ENCODE measurements at regions not wholly inside any gene's neighbourhood (a gene's known extent, or its start where the extent isn't known, plus 50 kb on each side); places are given as distances from the start of the nearest gene placed in this dataset.

GRCh38 chr9:106287731-106288130 is 575.2 kb upstream of the ZNF462 start:
- no peak for TF ChIP-seq TAF1 (IDR thresholded peaks at IDR 0.05; ENCODE audit: borderline replicate concordance, insufficient read depth, low read length)

- TF ChIP-seq TAF1 (IDR thresholded peaks at IDR 0.05; ENCODE audit: borderline replicate concordance, insufficient read depth, low read length), result no peak
- TF ChIP-seq REST (IDR thresholded peaks at IDR 0.05; ENCODE audit: insufficient read depth in 1 of 2, low read depth in 2 of 2, low read length in 2 of 2), result no peak
- TF ChIP-seq FOXP2 (optimal IDR thresholded peaks at IDR 0.05; ENCODE audit: borderline replicate concordance, extremely low read depth, extremely low read length, insufficient read depth), result no peak
- TF ChIP-seq SIN3A (IDR thresholded peaks at IDR 0.05; ENCODE audit: borderline replicate concordance, insufficient read depth, low read length), result no peak
Observed at GRCh38 chr9:106288689-106289088, 574.3 kb upstream of the ZNF462 start.

GRCh38 chr9:106291786-106292185 is 571.2 kb upstream of the ZNF462 start:
- TF ChIP-seq POLR2AphosphoS5 (IDR thresholded peaks at IDR 0.05; ENCODE audit: low read depth, low read length) (no peak), TAF1 (IDR thresholded peaks at IDR 0.05; ENCODE audit: borderline replicate concordance, insufficient read depth, low read length) (no peak), SIN3A (IDR thresholded peaks at IDR 0.05; ENCODE audit: borderline replicate concordance, insufficient read depth, low read length) (no peak), FOXP2 (optimal IDR thresholded peaks at IDR 0.05; ENCODE audit: borderline replicate concordance, extremely low read depth, extremely low read length, insufficient read depth) (no peak), REST (IDR thresholded peaks at IDR 0.05; ENCODE audit: insufficient read depth in 1 of 2, low read depth in 2 of 2, low read length in 2 of 2) (no peak)

- TF ChIP-seq TAF1 (IDR thresholded peaks at IDR 0.05; ENCODE audit: borderline replicate concordance, insufficient read depth, low read length) (no peak), FOXP2 (optimal IDR thresholded peaks at IDR 0.05; ENCODE audit: borderline replicate concordance, extremely low read depth, extremely low read length, insufficient read depth) (no peak), REST (IDR thresholded peaks at IDR 0.05; ENCODE audit: insufficient read depth in 1 of 2, low read depth in 2 of 2, low read length in 2 of 2) (no peak)
Observed at GRCh38 chr9:106296426-106296825, 566.5 kb upstream of the ZNF462 start.

GRCh38 chr9:106298997-106299396 is 564.0 kb upstream of the ZNF462 start:
- TF ChIP-seq TAF1 (IDR thresholded peaks at IDR 0.05; ENCODE audit: borderline replicate concordance, insufficient read depth, low read length) (no peak), REST (IDR thresholded peaks at IDR 0.05; ENCODE audit: insufficient read depth in 1 of 2, low read depth in 2 of 2, low read length in 2 of 2) (no peak), SIN3A (IDR thresholded peaks at IDR 0.05; ENCODE audit: borderline replicate concordance, insufficient read depth, low read length) (no peak), FOXP2 (optimal IDR thresholded peaks at IDR 0.05; ENCODE audit: borderline replicate concordance, extremely low read depth, extremely low read length, insufficient read depth) (no peak), POLR2AphosphoS5 (IDR thresholded peaks at IDR 0.05; ENCODE audit: low read depth, low read length) (no peak)

All from PFSK-1 (cell line).